ENCODE measurements at regions not wholly inside any gene's neighbourhood (a gene's known extent, or its start where the extent isn't known, plus 50 kb on each side); places are given as distances from the start of the nearest gene placed in this dataset.

DNA sequence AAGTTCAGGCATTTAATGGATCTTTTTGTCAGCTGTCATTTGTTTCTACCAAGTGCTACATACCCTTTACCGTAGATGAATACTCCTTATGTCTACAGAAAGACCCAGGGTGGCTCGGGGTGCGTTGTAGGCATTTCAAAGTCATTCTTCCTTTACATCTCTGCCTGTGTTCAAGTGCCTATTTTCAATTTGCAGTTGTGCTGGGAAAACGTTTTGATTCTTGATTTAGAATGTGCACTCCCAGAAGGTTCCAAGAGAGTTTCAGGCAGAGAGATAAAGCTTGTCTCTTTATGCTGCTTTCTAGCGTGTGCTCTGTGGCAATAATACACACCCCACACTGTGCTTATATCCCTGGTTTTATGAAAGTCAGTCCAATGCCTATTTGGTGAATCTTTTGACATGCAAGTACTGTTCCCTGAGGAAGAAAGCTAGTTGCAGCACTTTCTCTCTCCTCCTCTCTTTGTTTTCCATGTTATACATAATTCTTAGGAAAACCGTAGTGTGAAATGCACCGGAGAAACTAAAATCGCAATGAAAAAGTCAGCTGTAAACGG is 828.1 kb upstream of the ZNF608 start:
- H3K27ac Mint-ChIP-seq, result no peak overlapping the region
- no peak overlapping the region for H3K4me3 Mint-ChIP-seq
- peaks cover 3% of the 10 kb centered on the region for H3K27me3 Mint-ChIP-seq (ENCODE audit: low read depth)
- no peak for TF ChIP-seq CTCF (IDR thresholded peaks at IDR 0.05; ENCODE audit: unreplicated experiment)
- H3K4me1 Mint-ChIP-seq, result peaks cover 19% of the 10 kb centered on the region
- peaks cover 1% of the 10 kb centered on the region for H3K36me3 Mint-ChIP-seq
- peaks cover 1% of the 10 kb centered on the region for H3K9me3 Mint-ChIP-seq
- DNase-seq (ENCODE audit: low spot score in 2 of 2, unreplicated experiment in 2 of 2), result no peak

GRCh38 chr5:125575171-125575890 is 828.9 kb upstream of the ZNF608 start:
- no peak for DNase-seq (ENCODE audit: low spot score in 2 of 2, unreplicated experiment in 2 of 2)
- H3K4me3 Mint-ChIP-seq, result peak overlapping the region; percentile 13
- peaks cover 3% of the 10 kb centered on the region for H3K27me3 Mint-ChIP-seq (ENCODE audit: low read depth)
- H3K27ac Mint-ChIP-seq, result no peak overlapping the region
- no peak for TF ChIP-seq CTCF (IDR thresholded peaks at IDR 0.05; ENCODE audit: unreplicated experiment)
- H3K4me1 Mint-ChIP-seq, result peaks cover 19% of the 10 kb centered on the region
- H3K36me3 Mint-ChIP-seq, result peaks cover 1% of the 10 kb centered on the region
- no peaks in the 10 kb centered on the region for H3K9me3 Mint-ChIP-seq

DNA sequence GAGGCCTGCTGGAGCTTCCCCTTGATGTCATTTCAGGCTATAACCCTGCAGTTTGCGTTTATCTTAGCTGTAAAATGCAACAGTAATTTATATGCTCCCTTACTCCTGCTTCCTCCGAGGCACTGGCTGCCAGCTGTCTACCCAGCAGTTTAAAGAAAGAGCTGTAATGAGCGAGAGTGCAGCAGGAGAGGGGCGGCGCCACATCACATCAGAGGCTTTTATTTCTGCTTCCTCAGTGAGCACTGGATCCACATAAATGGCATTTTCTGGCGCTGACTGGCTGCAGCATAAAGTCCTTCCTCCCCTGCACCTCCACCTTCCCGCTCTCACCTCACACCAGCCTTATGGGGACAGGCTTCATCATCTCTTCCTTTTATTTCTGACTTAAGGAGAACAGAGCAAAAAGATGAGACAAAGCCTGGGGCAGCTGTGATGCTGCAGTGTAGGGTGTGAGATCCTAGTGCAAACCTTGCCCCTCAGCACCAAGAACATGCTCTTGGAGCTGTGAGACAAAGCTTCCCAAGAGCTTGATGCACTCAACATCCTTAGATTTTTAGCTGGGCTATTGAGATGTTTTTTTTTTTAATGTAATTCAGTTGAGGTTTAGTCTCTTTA is 829.6 kb upstream of the ZNF608 start:
- TF ChIP-seq CTCF (IDR thresholded peaks at IDR 0.05; ENCODE audit: unreplicated experiment), result no peak
- no peaks in the 10 kb centered on the region for H3K9me3 Mint-ChIP-seq
- no peak for DNase-seq (ENCODE audit: low spot score in 2 of 2, unreplicated experiment in 2 of 2)
- H3K4me1 Mint-ChIP-seq, result peaks cover 19% of the 10 kb centered on the region
- H3K36me3 Mint-ChIP-seq, result no peaks in the 10 kb centered on the region
- peaks cover 3% of the 10 kb centered on the region for H3K27me3 Mint-ChIP-seq (ENCODE audit: low read depth)
- H3K4me3 Mint-ChIP-seq, result peak overlapping the region; percentile 13
- no peak overlapping the region for H3K27ac Mint-ChIP-seq

GRCh38 chr5:125576822-125577221 is 830.4 kb upstream of the ZNF608 start:
- no peak overlapping the region for H3K27ac Mint-ChIP-seq
- H3K36me3 Mint-ChIP-seq, result no peaks in the 10 kb centered on the region
- no peaks in the 10 kb centered on the region for H3K9me3 Mint-ChIP-seq
- H3K4me3 Mint-ChIP-seq, result no peak overlapping the region
- no peak for DNase-seq (ENCODE audit: low spot score in 2 of 2, unreplicated experiment in 2 of 2)
- H3K4me1 Mint-ChIP-seq, result peaks cover 19% of the 10 kb centered on the region
- peaks cover 3% of the 10 kb centered on the region for H3K27me3 Mint-ChIP-seq (ENCODE audit: low read depth)
- TF ChIP-seq CTCF (IDR thresholded peaks at IDR 0.05; ENCODE audit: unreplicated experiment), result no peak

- no peak overlapping the region for H3K4me3 Mint-ChIP-seq
- no peaks in the 10 kb centered on the region for H3K36me3 Mint-ChIP-seq
- H3K27ac Mint-ChIP-seq, result no peak overlapping the region
- H3K27me3 Mint-ChIP-seq (ENCODE audit: low read depth), result peaks cover 3% of the 10 kb centered on the region
- no peak for DNase-seq (ENCODE audit: low spot score in 2 of 2, unreplicated experiment in 2 of 2)
- TF ChIP-seq CTCF (IDR thresholded peaks at IDR 0.05; ENCODE audit: unreplicated experiment), result no peak
- H3K4me1 Mint-ChIP-seq, result peaks cover 22% of the 10 kb centered on the region
- H3K9me3 Mint-ChIP-seq, result no peaks in the 10 kb centered on the region
These were observed 832.1 kb upstream of the ZNF608 start for GRCh38 chr5:125578551-125578950.
